ENCODE measurements at regions not wholly inside any gene's neighbourhood (a gene's known extent, or its start where the extent isn't known, plus 50 kb on each side); places are given as distances from the start of the nearest gene placed in this dataset.

GRCh38 chr10:42982891-42983506 is 93.9 kb upstream of the RET start:
- TF ChIP-seq, protein P1, sequence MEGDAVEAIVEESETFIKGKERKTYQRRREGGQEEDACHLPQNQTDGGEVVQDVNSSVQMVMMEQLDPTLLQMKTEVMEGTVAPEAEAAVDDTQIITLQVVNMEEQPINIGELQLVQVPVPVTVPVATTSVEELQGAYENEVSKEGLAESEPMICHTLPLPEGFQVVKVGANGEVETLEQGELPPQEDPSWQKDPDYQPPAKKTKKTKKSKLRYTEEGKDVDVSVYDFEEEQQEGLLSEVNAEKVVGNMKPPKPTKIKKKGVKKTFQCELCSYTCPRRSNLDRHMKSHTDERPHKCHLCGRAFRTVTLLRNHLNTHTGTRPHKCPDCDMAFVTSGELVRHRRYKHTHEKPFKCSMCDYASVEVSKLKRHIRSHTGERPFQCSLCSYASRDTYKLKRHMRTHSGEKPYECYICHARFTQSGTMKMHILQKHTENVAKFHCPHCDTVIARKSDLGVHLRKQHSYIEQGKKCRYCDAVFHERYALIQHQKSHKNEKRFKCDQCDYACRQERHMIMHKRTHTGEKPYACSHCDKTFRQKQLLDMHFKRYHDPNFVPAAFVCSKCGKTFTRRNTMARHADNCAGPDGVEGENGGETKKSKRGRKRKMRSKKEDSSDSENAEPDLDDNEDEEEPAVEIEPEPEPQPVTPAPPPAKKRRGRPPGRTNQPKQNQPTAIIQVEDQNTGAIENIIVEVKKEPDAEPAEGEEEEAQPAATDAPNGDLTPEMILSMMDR (optimal IDR thresholded peaks at IDR 0.05 in 1 of 3, IDR thresholded peaks at IDR 0.05 in 1 of 3, conservative IDR thresholded peaks at IDR 0.05 in 1 of 3; ENCODE audit: extremely low read depth in 1 of 3, insufficient read depth in 2 of 3, low read length in 3 of 3), result no peak
- no peak for TF ChIP-seq EZH2 (IDR thresholded peaks at IDR 0.05; ENCODE audit: low read length)
